Endothelial cell of umbilical vein (primary cell): ENCODE measurements at regions not wholly inside any gene's neighbourhood (a gene's known extent, or its start where the extent isn't known, plus 50 kb on each side); places are given as distances from the start of the nearest gene placed in this dataset.

Source experiments
- BruUV-seq: library from RNA; stranded (reverse); fragments of 400-500 nt; replicated peaks from 2 replicates; lab custom pipeline; 2021; lab: Mats Ljungman, UMichigan
- CTCF ChIA-PET: fragments of 300-600, 350-600 bp; sonication (Branson Sonifier 250); formaldehyde crosslinking; loops from one replicate; lab custom pipeline; 2021; ENCODE audit warnings: antibody characterized with exemption, inconsistent platforms; lab: Charles Lee
- POLR2A ChIA-PET: fragments of 300-600, 350-600 bp; sonication (Branson Sonifier 250); formaldehyde crosslinking; loops from one replicate; lab custom pipeline; 2021; ENCODE audit warnings: antibody characterized with exemption, inconsistent platforms; lab: Charles Lee
- DNase-seq: peaks from one replicate; pipeline ENCODE4 v3.0.0-alpha.2; 2011; ENCODE audit warnings: low read depth, low spot score
- FAIRE-seq: peaks from 2 replicates; lab custom pipeline; 2011; peaks lifted over from hg19 to GRCh38; lab: Jason Lieb, UNC
- H2AFZ ChIP-seq: 2 replicates; pipeline ENCODE4 v1.6.0; 2012; ENCODE audit warnings: low read depth, low read length, control low read depth, inconsistent platforms
- H3K27ac ChIP-seq: 2 replicates; pipeline ENCODE4 v1.5.1; 2011; ENCODE audit warnings: low read depth, mild to moderate bottlenecking, control low read depth, low read length, moderate library complexity; ENCODE audit not compliant: insufficient read depth
- H3K27me3 ChIP-seq, 2 experiments: 2 replicates each; pipeline versions ENCODE4 v1.6.0 to v1.6.1; 2011; ENCODE audit warnings: low read length in 2 of 2, mixed read lengths in 1 of 2; ENCODE audit not compliant: control insufficient read depth in 2 of 2, insufficient read depth in 2 of 2
- H3K36me3 ChIP-seq, 2 experiments: 2 replicates in 1 of 2; 3 replicates in 1 of 2; pipeline ENCODE4 v1.5.1; 2011; ENCODE audit warnings: low read length in 2 of 2, mild to moderate bottlenecking in 1 of 2, moderate library complexity in 1 of 2; ENCODE audit not compliant: control insufficient read depth in 2 of 2, insufficient read depth in 2 of 2; ENCODE audit errors: extremely low read depth in 1 of 2
- H3K4me1 ChIP-seq: 3 replicates; pipeline ENCODE4 v1.5.1; 2011; ENCODE audit warnings: mild to moderate bottlenecking, low read length; ENCODE audit not compliant: control insufficient read depth, insufficient read depth; ENCODE audit errors: extremely low read depth
- H3K4me2 ChIP-seq: 2 replicates; pipeline ENCODE4 v1.6.1; 2011; ENCODE audit warnings: low read length, control low read depth, mixed read lengths; ENCODE audit not compliant: insufficient read depth
- H3K4me3 ChIP-seq, 3 experiments: fragments of 200-600 bp in 1 of 3; sonication (generic), shearing (Covaris generic) in 1 of 3; replicated peaks in 1 of 3; 2 replicates each; pipeline ENCODE4 v1.5.1; 2011 to 2016; ENCODE audit warnings: control low read depth in 3 of 3, low read length in 3 of 3, mild to moderate bottlenecking in 2 of 3, inconsistent platforms in 1 of 3, low read depth in 1 of 3, moderate library complexity in 1 of 3; ENCODE audit not compliant: insufficient read depth in 1 of 3
- H3K79me2 ChIP-seq: 2 replicates; pipeline ENCODE4 v1.6.0; 2012; ENCODE audit warnings: low read length, inconsistent platforms; ENCODE audit not compliant: control insufficient read depth, insufficient read depth
- H3K9ac ChIP-seq: replicated peaks from 2 replicates; pipeline ENCODE3; 2011; ENCODE audit warnings: low read length, control low read depth; ENCODE audit not compliant: insufficient read depth; ENCODE audit errors: extremely low read depth
- H3K9me1 ChIP-seq: replicated peaks from 3 replicates; pipeline ENCODE4 v1.6.0; 2011; ENCODE audit warnings: mild to moderate bottlenecking, low read length; ENCODE audit not compliant: control insufficient read depth, insufficient read depth; ENCODE audit errors: extremely low read depth
- H3K9me3 ChIP-seq: replicated peaks from 2 replicates; pipeline ENCODE4 v1.5.1; 2012; ENCODE audit warnings: low read length, inconsistent platforms; ENCODE audit not compliant: control insufficient read depth, insufficient read depth
- H4K20me1 ChIP-seq: replicated peaks from 2 replicates; pipeline ENCODE3; 2011; ENCODE audit warnings: mild to moderate bottlenecking, low read length; ENCODE audit not compliant: control insufficient read depth, insufficient read depth; ENCODE audit errors: extremely low read depth
- CTCF ChIP-seq, 2 donors: IDR thresholded peaks; 1 replicate in 1 of 2; 2 replicates in 1 of 2; pipeline ENCODE4 v1.5.1; 2011; ENCODE audit warnings: low read length in 2 of 2, mild to moderate bottlenecking in 2 of 2, moderate library complexity in 2 of 2, control low read depth in 1 of 2, inconsistent platforms in 1 of 2, low read depth in 1 of 2; ENCODE audit not compliant: insufficient read depth in 1 of 2; ENCODE audit errors: extremely low read depth in 1 of 2
- EZH2 ChIP-seq: IDR thresholded peaks from 2 replicates; pipeline ENCODE4 v1.6.1; 2012; ENCODE audit warnings: borderline replicate concordance, low read depth, mild to moderate bottlenecking, moderate library complexity, low read length, inconsistent platforms; ENCODE audit not compliant: severe bottlenecking
- FOS ChIP-seq: IDR thresholded peaks from 2 replicates; pipeline ENCODE4 v1.6.1; 2011; ENCODE audit warnings: mild to moderate bottlenecking, low read length, moderate library complexity, borderline replicate concordance; ENCODE audit not compliant: insufficient read depth
- GATA2 ChIP-seq: IDR thresholded peaks from 2 replicates; pipeline ENCODE4 v1.7.0; 2011; ENCODE audit warnings: low read depth, mild to moderate bottlenecking, moderate library complexity, mixed read lengths, low read length; ENCODE audit not compliant: insufficient read length, insufficient read depth
- JUN ChIP-seq: IDR thresholded peaks from 2 replicates; pipeline ENCODE4 v1.6.1; 2011; ENCODE audit warnings: borderline replicate concordance, low read depth; ENCODE audit not compliant: insufficient read length, insufficient read depth
- MYC ChIP-seq: IDR thresholded peaks from one replicate; pipeline ENCODE4 v1.6.1; 2011; ENCODE audit warnings: mild to moderate bottlenecking, low read depth, low read length
- POLR2A ChIP-seq: IDR thresholded peaks from 2 replicates; pipeline ENCODE4 v1.6.1; 2012; ENCODE audit warnings: low read depth, mild to moderate bottlenecking, control low read depth, low read length
- POLR2AphosphoS5 ChIP-seq: IDR thresholded peaks from 2 replicates; pipeline ENCODE4 v1.6.1; 2012; ENCODE audit warnings: low read depth, mild to moderate bottlenecking, control low read depth, low read length, moderate library complexity; ENCODE audit not compliant: insufficient read depth
- dilution Hi-C: fragments of 300-500 bp; cut with MboI; formaldehyde crosslinking; loops from one replicate; pipeline ENCODE4 v1.15.0; 2019; ENCODE audit warnings: low sequenced_read_pairs; ENCODE audit not compliant: extremely low pct_ligation_motif_present
- intact Hi-C: fragments of 100-400 bp; cut with micrococcal nuclease; formaldehyde crosslinking; loops from one replicate; pipeline ENCODE4 v1.10.0; 2022
- TF ChIP-seq, protein P1 (sequence below): IDR thresholded peaks from 2 replicates; pipeline ENCODE4 v1.6.1; 2011; ENCODE audit not compliant: insufficient read depth, insufficient read length

DNA sequence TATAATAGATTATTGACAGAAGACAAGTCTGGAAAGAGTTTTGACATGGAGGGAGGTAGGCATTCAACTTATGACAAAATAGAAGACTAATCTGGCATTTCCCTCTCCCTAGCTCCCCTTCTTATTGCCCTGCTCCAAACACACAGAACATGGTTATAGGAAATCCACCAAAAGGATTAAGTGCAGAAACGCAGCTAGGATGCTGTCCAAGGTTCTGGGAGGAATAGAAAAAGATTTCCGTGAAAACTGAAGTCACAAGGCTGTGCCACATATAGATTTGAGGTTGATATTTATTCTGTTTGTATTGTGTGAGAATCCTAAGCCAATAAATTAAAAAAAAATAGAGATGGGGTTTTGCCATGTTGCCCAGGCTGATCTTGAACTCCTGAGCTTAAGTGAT lies 107.9 kb upstream of the MAP3K7 start:
- FAIRE-seq (no peak), DNase-seq (no peak)
- dilution Hi-C loops (no loop called here), intact Hi-C loops (no loop called here)
- POLR2A ChIA-PET = no interaction called here
- Histone ChIP-seq H3K27me3 (no peaks in the 10 kb centered on the region), H3K36me3 (no peaks in the 10 kb centered on the region), H3K4me2 (no peak overlapping the region), H3K4me1 (no peaks in the 10 kb centered on the region), H2AFZ (no peak overlapping the region), H3K79me2 (no peaks in the 10 kb centered on the region), H3K27ac (no peak overlapping the region), H3K9me1 (no peaks in the 10 kb centered on the region), H4K20me1 (no peaks in the 10 kb centered on the region), H3K9me3 (no peaks in the 10 kb centered on the region), H3K9ac (no peak overlapping the region), H3K4me3 (no peak overlapping the region)
- BruUV-seq = no TSS peak
- no peak for TF ChIP-seq MYC
- CTCF ChIA-PET = no interaction called here

- H4K20me1 ChIP-seq = no peaks in the 10 kb centered on the region
- no peaks in the 10 kb centered on the region for H3K79me2 ChIP-seq
- H3K9me1 ChIP-seq = no peaks in the 10 kb centered on the region
- DNase-seq = no peak
- no peak overlapping the region for H3K27ac ChIP-seq
- no peaks in the 10 kb centered on the region for H3K4me1 ChIP-seq
- no peak overlapping the region for H2AFZ ChIP-seq
- no peaks in the 10 kb centered on the region for H3K9me3 ChIP-seq
- TF ChIP-seq, protein P1, sequence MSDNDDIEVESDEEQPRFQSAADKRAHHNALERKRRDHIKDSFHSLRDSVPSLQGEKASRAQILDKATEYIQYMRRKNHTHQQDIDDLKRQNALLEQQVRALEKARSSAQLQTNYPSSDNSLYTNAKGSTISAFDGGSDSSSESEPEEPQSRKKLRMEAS = no peak
- TF ChIP-seq JUN = no peak
- no peak for TF ChIP-seq MYC
- TF ChIP-seq CTCF (IDR thresholded peaks at IDR 0.05; ENCODE audit: extremely low read depth in 1 of 2, insufficient read depth in 1 of 2, low read depth in 1 of 2, low read length in 2 of 2) = no peak
- no peak for TF ChIP-seq FOS
- no peak for TF ChIP-seq GATA2
- no peak for TF ChIP-seq POLR2AphosphoS5
- no peak for TF ChIP-seq POLR2A
- no peak for TF ChIP-seq EZH2
- FAIRE-seq = no peak
- H3K4me3 ChIP-seq = no peak overlapping the region
- no peak overlapping the region for H3K9ac ChIP-seq
- dilution Hi-C loops = no loop called here
- H3K27me3 ChIP-seq = no peaks in the 10 kb centered on the region
- intact Hi-C loops = no loop called here
- H3K36me3 ChIP-seq = no peaks in the 10 kb centered on the region
- no TSS peak for BruUV-seq
- no peak overlapping the region for H3K4me2 ChIP-seq
- CTCF ChIA-PET = no interaction called here
- POLR2A ChIA-PET = no interaction called here
These were observed 105.0 kb upstream of the MAP3K7 start for GRCh38 chr6:90691823-90692222.
